CD8-positive, alpha-beta memory T cell (primary cell): ENCODE measurements at regions not wholly inside any gene's neighbourhood (a gene's known extent, or its start where the extent isn't known, plus 50 kb on each side); places are given as distances from the start of the nearest gene placed in this dataset.

Source experiments
- CTCF ChIA-PET: fragments of 350-600 bp; sonication (Branson Sonifier 250); formaldehyde crosslinking; loops from one replicate; lab custom pipeline; 2021; ENCODE audit warnings: antibody characterized with exemption; lab: Charles Lee
- POLR2A ChIA-PET: fragments of 350-600 bp; sonication (Branson Sonifier 250); formaldehyde crosslinking; loops from one replicate; lab custom pipeline; 2021; ENCODE audit warnings: antibody characterized with exemption; lab: Charles Lee
- DNase-seq, 5 donors: peaks; one replicate each; pipeline versions ENCODE4 v3.0.0 to v3.0.0-alpha.2; 2020 to 2022; ENCODE audit warnings: mixed read lengths in 1 of 5
- H3K27ac ChIP-seq: one replicate; pipeline ENCODE4 v1.7.0; 2013; ENCODE audit warnings: low read depth, mild to moderate bottlenecking, low read length, moderate library complexity
- H3K27me3 ChIP-seq: 2 replicates; pipeline ENCODE4 v1.7.0; 2013; ENCODE audit warnings: low read length, mild to moderate bottlenecking; ENCODE audit not compliant: insufficient read depth, poor library complexity, severe bottlenecking
- H3K36me3 ChIP-seq: 2 replicates; pipeline ENCODE4 v1.7.0; 2013; ENCODE audit warnings: mild to moderate bottlenecking, low read length, moderate library complexity; ENCODE audit not compliant: insufficient read depth
- H3K4me1 ChIP-seq: 2 replicates; pipeline ENCODE4 v1.7.0; 2013; ENCODE audit warnings: mild to moderate bottlenecking, low read length, moderate library complexity; ENCODE audit not compliant: insufficient read depth
- H3K4me3 ChIP-seq: 2 replicates; pipeline ENCODE4 v1.7.0; 2013; ENCODE audit warnings: mild to moderate bottlenecking, low read length
- H3K9me3 ChIP-seq: 2 replicates; pipeline ENCODE4 v1.7.0; 2013; ENCODE audit warnings: mild to moderate bottlenecking, low read length
- H3K27ac Mint-ChIP-seq, 8 donors: one replicate each; pipeline ENCODE4 v1.8.0; 2020 to 2021; ENCODE audit warnings: mixed read lengths in 8 of 8, mild to moderate bottlenecking in 6 of 8, inconsistent platforms in 3 of 8, moderate library complexity in 3 of 8
- H3K27me3 Mint-ChIP-seq, 2 donors: one replicate each; pipeline ENCODE4 v1.8.0; 2020 to 2021; ENCODE audit warnings: mixed read lengths in 2 of 2, mild to moderate bottlenecking in 1 of 2, moderate library complexity in 1 of 2
- H3K36me3 Mint-ChIP-seq, 3 donors: one replicate each; pipeline ENCODE4 v1.8.0; 2020 to 2021; ENCODE audit warnings: mixed read lengths in 3 of 3, inconsistent platforms in 1 of 3, mild to moderate bottlenecking in 1 of 3
- H3K4me1 Mint-ChIP-seq, 3 donors: one replicate each; pipeline ENCODE4 v1.8.0; 2020 to 2021; ENCODE audit warnings: mixed read lengths in 3 of 3, inconsistent platforms in 1 of 3, mild to moderate bottlenecking in 1 of 3
- H3K4me3 Mint-ChIP-seq, 7 donors: one replicate each; pipeline ENCODE4 v1.8.0; 2020 to 2021; ENCODE audit warnings: mixed read lengths in 7 of 7, mild to moderate bottlenecking in 6 of 7, moderate library complexity in 4 of 7, inconsistent platforms in 2 of 7
- H3K9me3 Mint-ChIP-seq, 5 donors: one replicate each; pipeline ENCODE4 v1.8.0; 2020 to 2022; ENCODE audit warnings: mixed read lengths in 5 of 5, mild to moderate bottlenecking in 3 of 5, moderate library complexity in 2 of 5, inconsistent platforms in 1 of 5

DNA sequence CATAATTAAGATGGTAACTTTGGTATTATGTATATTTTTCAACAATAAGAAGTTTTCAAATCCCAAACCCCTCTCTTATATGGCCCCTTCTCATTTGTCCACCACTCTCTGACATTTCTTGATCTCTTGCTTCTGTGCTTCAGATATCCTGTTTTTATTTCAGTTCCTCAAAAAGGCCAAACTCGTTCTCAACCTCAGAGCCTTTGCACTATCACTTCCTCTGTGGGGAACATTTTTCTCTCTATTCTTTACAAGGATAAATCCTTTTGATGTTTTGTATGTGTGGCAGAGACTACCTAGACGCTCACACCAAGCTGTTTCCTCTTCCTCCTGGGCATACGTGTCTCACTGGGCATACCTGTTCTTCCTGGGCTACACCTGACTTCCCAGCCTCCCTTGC lies 54.2 kb upstream of the FRMD4A start:
- Mint-ChIP-seq H3K36me3 (peaks cover 0 to 2% (median 0%) of the 10 kb centered on the region in 3 donors), H3K4me1 (peaks cover 0 to 32% (median 19%) of the 10 kb centered on the region in 3 donors), H3K4me3 (no peak overlapping the region), H3K27ac (no peak overlapping the region), H3K9me3 (no peaks in the 10 kb centered on the region), H3K27me3 (peaks cover 12 to 19% of the 10 kb centered on the region in 2 donors)
- Histone ChIP-seq H3K4me1 (peaks cover 24% of the 10 kb centered on the region), H3K9me3 (no peaks in the 10 kb centered on the region), H3K27ac (no peak overlapping the region), H3K36me3 (no peaks in the 10 kb centered on the region), H3K27me3 (no peaks in the 10 kb centered on the region), H3K4me3 (no peak overlapping the region)
- POLR2A ChIA-PET, result no interaction called here
- CTCF ChIA-PET, result interaction anchor here (0.9 to 1.1 kb wide), 2 partner anchors 11 to 23 kb away, joined by 3 read pairs; no protein-coding TSS in a partner anchor
- DNase-seq, result no peak

GRCh38 chr10:14384116-14384730 lies 53.5 kb upstream of the FRMD4A start:
- H3K36me3 ChIP-seq, result no peaks in the 10 kb centered on the region
- H3K4me1 Mint-ChIP-seq, result peaks cover 0 to 27% (median 14%) of the 10 kb centered on the region in 3 donors
- H3K27me3 Mint-ChIP-seq, result peaks cover 9 to 22% of the 10 kb centered on the region in 2 donors
- peaks cover 0 to 2% (median 0%) of the 10 kb centered on the region in 3 donors for H3K36me3 Mint-ChIP-seq
- no peaks in the 10 kb centered on the region for H3K9me3 ChIP-seq
- no peak overlapping the region for H3K27ac Mint-ChIP-seq
- POLR2A ChIA-PET, result no interaction called here
- H3K27ac ChIP-seq, result no peak overlapping the region
- H3K27me3 ChIP-seq, result no peaks in the 10 kb centered on the region
- H3K4me3 Mint-ChIP-seq, result no peak overlapping the region
- CTCF ChIA-PET, result no interaction called here
- no peak for DNase-seq
- no peaks in the 10 kb centered on the region for H3K9me3 Mint-ChIP-seq
- H3K4me3 ChIP-seq, result no peak overlapping the region
- peaks cover 19% of the 10 kb centered on the region for H3K4me1 ChIP-seq

DNA sequence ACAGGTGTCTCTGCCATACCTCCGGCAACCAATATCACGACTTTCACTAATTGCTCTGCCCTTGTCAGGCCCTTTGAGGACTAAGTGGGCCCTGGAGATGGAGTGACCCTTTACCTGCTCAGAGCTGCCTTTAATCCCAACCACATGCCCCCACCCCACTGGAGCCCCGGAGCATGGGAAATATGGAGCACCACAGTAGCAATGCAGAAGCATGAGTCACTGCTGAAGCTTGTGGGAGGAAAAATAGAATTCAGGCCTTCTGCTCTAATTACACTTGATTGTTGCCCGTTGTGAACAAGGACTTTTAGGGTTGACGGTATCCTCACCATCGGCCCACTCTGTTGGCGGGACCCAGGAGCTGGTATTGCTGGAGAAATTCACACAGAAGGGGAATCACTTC lies 52.5 kb upstream of the FRMD4A start:
- CTCF ChIA-PET, result interaction anchor here (1.4 kb wide), 1 partner anchor 13 kb away, joined by 3 read pairs; no protein-coding TSS in a partner anchor
- no peaks in the 10 kb centered on the region for H3K36me3 ChIP-seq
- H3K4me3 ChIP-seq, result no peak overlapping the region
- no peak for DNase-seq
- Mint-ChIP-seq H3K27ac (no peak overlapping the region), H3K36me3 (no peaks in the 10 kb centered on the region), H3K27me3 (peaks cover 9 to 24% of the 10 kb centered on the region in 2 donors), H3K4me3 (no peak overlapping the region), H3K4me1 (peaks cover 0 to 23% (median 14%) of the 10 kb centered on the region in 3 donors), H3K9me3 (no peaks in the 10 kb centered on the region)
- POLR2A ChIA-PET, result no interaction called here
- no peaks in the 10 kb centered on the region for H3K9me3 ChIP-seq
- H3K27ac ChIP-seq, result no peak overlapping the region
- peaks cover 19% of the 10 kb centered on the region for H3K4me1 ChIP-seq
- no peaks in the 10 kb centered on the region for H3K27me3 ChIP-seq

- Histone ChIP-seq H3K27ac (no peak overlapping the region), H3K9me3 (no peaks in the 10 kb centered on the region), H3K4me3 (no peak overlapping the region), H3K36me3 (no peaks in the 10 kb centered on the region), H3K27me3 (no peaks in the 10 kb centered on the region), H3K4me1 (peaks cover 19% of the 10 kb centered on the region)
- no peak overlapping the region for H3K4me3 Mint-ChIP-seq
- peaks cover 9 to 28% of the 10 kb centered on the region in 2 donors for H3K27me3 Mint-ChIP-seq
- ChIA-PET CTCF (interaction anchor here (1.4 kb wide), 1 partner anchor 12 kb away, joined by 3 read pairs; no protein-coding TSS in a partner anchor), POLR2A (no interaction called here)
- no peak overlapping the region for H3K27ac Mint-ChIP-seq
- H3K4me1 Mint-ChIP-seq, result peaks cover 0 to 23% (median 14%) of the 10 kb centered on the region in 3 donors
- DNase-seq, result no peak
- H3K36me3 Mint-ChIP-seq, result no peaks in the 10 kb centered on the region
- H3K9me3 Mint-ChIP-seq, result no peaks in the 10 kb centered on the region
Observed at GRCh38 chr10:14382531-14382930, 51.8 kb upstream of the FRMD4A start.

DNA sequence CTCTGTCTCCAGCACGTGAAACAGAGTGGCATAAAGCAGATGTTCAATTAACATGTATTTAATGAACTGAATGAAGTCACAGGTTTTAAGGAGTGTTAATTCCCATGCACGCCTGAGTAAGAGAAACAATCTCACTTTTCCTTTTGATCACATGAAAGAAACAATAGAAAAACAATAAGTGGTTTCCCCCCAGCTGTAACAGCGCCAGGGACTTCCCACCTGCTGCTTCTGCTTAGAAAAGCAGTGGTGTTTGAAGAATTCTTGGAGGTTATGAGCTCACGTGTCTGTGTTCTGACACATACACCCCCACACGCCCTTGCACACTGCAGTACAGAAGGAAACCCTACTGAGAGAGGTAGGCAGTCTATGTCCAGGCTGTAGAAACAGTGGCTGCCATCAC lies 51.3 kb upstream of the FRMD4A start:
- CTCF ChIA-PET, result interaction anchor here (1.4 kb wide), 1 partner anchor 12 kb away, joined by 3 read pairs; no protein-coding TSS in a partner anchor

GRCh38 chr10:14381475-14381874 lies 50.8 kb upstream of the FRMD4A start:
- Mint-ChIP-seq H3K4me3 (no peak overlapping the region), H3K4me1 (peaks cover 0 to 22% (median 14%) of the 10 kb centered on the region in 3 donors), H3K9me3 (no peaks in the 10 kb centered on the region), H3K36me3 (no peaks in the 10 kb centered on the region), H3K27ac (no peak overlapping the region), H3K27me3 (peaks cover 9 to 35% of the 10 kb centered on the region in 2 donors)
- ChIA-PET POLR2A (no interaction called here), CTCF (no interaction called here)
- no peaks in the 10 kb centered on the region for H3K9me3 ChIP-seq
- no peak for DNase-seq
- no peaks in the 10 kb centered on the region for H3K27me3 ChIP-seq
- no peak overlapping the region for H3K4me3 ChIP-seq
- H3K4me1 ChIP-seq, result peaks cover 19% of the 10 kb centered on the region
- no peaks in the 10 kb centered on the region for H3K36me3 ChIP-seq
- H3K27ac ChIP-seq, result no peak overlapping the region

More for the DNA sequence above, 51.3 kb upstream of the FRMD4A start:
- Histone ChIP-seq H3K27me3 (no peaks in the 10 kb centered on the region), H3K4me3 (no peak overlapping the region), H3K4me1 (peaks cover 19% of the 10 kb centered on the region), H3K9me3 (no peaks in the 10 kb centered on the region), H3K27ac (no peak overlapping the region), H3K36me3 (no peaks in the 10 kb centered on the region)
- H3K4me3 Mint-ChIP-seq, result no peak overlapping the region
- H3K9me3 Mint-ChIP-seq, result no peaks in the 10 kb centered on the region
- H3K4me1 Mint-ChIP-seq, result peaks cover 0 to 23% (median 14%) of the 10 kb centered on the region in 3 donors
- H3K36me3 Mint-ChIP-seq, result no peaks in the 10 kb centered on the region
- DNase-seq, result peak in 1 of 5 donors; percentile 51
- H3K27me3 Mint-ChIP-seq, result peaks cover 9 to 33% of the 10 kb centered on the region in 2 donors
- no peak overlapping the region for H3K27ac Mint-ChIP-seq
- POLR2A ChIA-PET, result no interaction called here

GRCh38 chr10:14380746-14381145 lies 50.0 kb upstream of the FRMD4A start:
- H3K4me1 Mint-ChIP-seq, result peaks cover 0 to 14% (median 9%) of the 10 kb centered on the region in 3 donors
- CTCF ChIA-PET, result no interaction called here
- H3K27ac Mint-ChIP-seq, result no peak overlapping the region

More at GRCh38 chr10:14380746-14381145, 50.0 kb upstream of the FRMD4A start:
- Histone ChIP-seq H3K9me3 (no peaks in the 10 kb centered on the region), H3K4me1 (peaks cover 19% of the 10 kb centered on the region), H3K27ac (no peak overlapping the region), H3K27me3 (no peaks in the 10 kb centered on the region), H3K36me3 (no peaks in the 10 kb centered on the region), H3K4me3 (no peak overlapping the region)
- no peak overlapping the region for H3K4me3 Mint-ChIP-seq
- no peaks in the 10 kb centered on the region for H3K36me3 Mint-ChIP-seq
- POLR2A ChIA-PET, result no interaction called here
- no peak for DNase-seq
- H3K27me3 Mint-ChIP-seq, result peaks cover 9 to 39% of the 10 kb centered on the region in 2 donors
- no peaks in the 10 kb centered on the region for H3K9me3 Mint-ChIP-seq
